HG03135 (cell line): ENCODE measurements at regions not wholly inside any gene's neighbourhood (a gene's known extent, or its start where the extent isn't known, plus 50 kb on each side); places are given as distances from the start of the nearest gene placed in this dataset.
"Not testable (repeated sequence)": the region's sequence is repeated elsewhere in the genome, so short reads cannot be mapped to it uniquely, and the experiment has no call there.

Source experiments
- ATAC-seq: cut with Tn5 transposase; IDR thresholded peaks from one replicate; pipeline ENCODE4 v1.9.1; 2021; ENCODE audit warnings: mild to moderate bottlenecking, moderate library complexity; ENCODE audit not compliant: unreplicated experiment

- ATAC-seq = not testable (repeated sequence)
Measured at GRCh38 chr6:63010962-63011361, 200.3 kb upstream of the FKBP1C start.

DNA sequence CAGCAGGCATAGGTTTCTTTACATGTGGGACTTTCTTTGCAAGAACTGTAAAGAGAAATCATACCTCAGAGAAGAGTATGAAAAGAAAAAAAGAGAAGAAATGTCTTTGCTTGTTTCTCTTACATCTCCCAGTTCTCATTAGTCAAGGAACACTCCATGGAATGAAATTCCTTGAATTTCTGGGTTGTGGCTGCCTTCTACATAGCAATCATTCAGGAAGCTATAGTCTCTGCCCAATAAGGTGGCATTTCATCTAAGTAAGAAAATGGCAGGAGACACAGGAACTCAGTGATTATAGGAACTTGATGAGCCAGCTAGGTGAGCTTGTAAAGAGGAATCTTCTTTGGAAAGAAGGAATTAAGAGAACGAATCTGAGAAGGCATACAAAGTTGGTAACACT, 197.0 kb upstream of the FKBP1C start:
- ATAC-seq = no peak

GRCh38 chr6:63022631-63023030, 188.6 kb upstream of the FKBP1C start:
- no peak for ATAC-seq

DNA sequence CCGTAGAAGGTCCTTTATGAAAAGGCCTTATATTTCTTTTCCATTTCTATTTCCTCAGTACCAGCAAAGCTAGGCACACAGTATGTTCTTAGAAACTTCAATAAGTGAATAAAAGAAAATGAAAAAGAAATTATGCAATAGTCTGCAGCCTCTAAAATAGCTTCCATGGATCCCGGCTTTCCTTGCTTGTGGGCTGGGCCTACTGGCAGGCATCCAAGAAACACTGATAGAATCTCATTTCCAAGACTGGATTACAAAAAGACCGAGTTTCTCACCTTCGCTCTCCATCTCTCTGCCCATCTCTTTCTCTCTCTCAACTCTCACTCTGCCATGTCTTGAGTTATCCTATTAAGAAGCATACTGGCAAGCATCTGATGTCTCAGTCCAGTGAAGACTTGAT, 187.5 kb upstream of the FKBP1C start:
- no peak for ATAC-seq

GRCh38 chr6:63049216-63049615, 162.1 kb upstream of the FKBP1C start:
- ATAC-seq = no peak

- not testable (repeated sequence) for ATAC-seq
Measured at GRCh38 chr6:63053206-63053605, 158.1 kb upstream of the FKBP1C start.

- ATAC-seq = no peak
Measured at GRCh38 chr6:63058601-63059000, 152.7 kb upstream of the FKBP1C start.

GRCh38 chr6:63063631-63064271, 147.5 kb upstream of the FKBP1C start:
- no peak for ATAC-seq

DNA sequence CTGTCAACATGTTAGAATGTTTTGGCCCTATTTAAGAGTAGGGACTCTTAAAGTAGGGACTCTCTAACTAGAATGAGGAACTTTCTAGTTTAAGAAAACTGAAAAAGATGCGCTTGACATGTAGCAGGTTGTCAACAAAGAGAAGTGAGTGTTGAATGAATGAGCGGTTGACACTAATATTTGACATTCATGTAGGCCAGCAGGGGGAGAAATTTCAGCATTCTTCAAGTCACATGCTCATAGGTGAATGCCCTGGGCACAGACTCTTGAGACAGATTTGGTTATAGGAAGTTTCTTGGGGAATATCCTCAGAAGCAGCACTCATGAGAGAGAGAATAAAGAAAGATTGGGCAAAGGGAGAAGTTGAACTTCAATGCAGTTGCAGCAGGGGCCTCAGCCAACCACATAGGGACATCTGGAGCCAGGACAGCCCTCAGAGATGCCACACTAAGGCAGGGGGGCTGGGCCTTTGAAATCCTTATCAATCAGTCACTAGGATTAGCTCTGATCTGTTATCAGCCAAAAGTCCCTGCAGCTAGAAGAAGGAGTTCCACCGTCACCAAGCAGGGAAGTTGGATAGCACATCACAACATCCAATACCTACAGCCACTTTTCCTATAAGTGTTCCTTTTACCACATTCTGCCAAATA, 145.1 kb upstream of the FKBP1C start:
- peak; percentile 73 for ATAC-seq

DNA sequence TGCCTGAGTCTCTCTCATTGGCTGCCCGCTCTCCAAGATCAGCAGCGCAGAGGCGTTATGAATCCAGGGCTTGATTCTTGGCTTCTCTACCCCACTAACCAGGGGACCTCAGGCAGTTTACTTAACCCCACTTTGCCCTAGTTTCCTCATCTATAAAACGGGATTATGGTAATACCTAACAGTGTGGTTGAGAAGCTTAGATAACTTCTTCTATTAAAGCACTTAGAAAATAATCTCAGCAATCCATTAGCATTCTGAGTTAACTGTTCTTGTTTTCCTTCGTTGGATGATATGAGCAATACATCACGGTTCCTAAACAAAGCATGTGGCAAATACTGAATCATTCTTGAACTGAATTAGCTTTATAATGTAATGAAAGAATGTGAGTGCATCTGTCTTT, 116.3 kb upstream of the FKBP1C start:
- ATAC-seq = no peak

DNA sequence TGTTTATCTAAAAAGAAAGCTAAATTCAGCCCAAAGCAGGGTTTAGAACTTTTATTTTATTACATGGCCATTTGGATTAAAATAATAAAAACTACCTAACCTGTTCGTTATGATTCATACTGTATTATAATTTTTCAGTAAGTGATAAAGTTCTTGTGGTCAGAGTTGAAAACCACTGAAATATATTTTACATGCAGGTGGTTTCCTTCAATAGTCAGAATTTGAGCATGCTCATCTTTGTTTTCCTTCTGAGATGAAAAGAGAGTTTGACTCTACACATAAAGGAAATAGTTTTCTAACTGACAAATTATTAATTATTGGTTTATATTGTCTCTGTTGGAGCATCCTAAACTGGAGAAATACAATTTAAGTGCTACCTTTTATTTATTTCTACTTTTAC, 114.0 kb upstream of the FKBP1C start:
- ATAC-seq = peak; percentile 70

GRCh38 chr6:63098789-63099188, 112.5 kb upstream of the FKBP1C start:
- no peak for ATAC-seq

- ATAC-seq = no peak
Measured at GRCh38 chr6:63099772-63100459, 111.4 kb upstream of the FKBP1C start.

GRCh38 chr6:63114610-63115211, 96.6 kb upstream of the FKBP1C start:
- peak; percentile 89 for ATAC-seq

DNA sequence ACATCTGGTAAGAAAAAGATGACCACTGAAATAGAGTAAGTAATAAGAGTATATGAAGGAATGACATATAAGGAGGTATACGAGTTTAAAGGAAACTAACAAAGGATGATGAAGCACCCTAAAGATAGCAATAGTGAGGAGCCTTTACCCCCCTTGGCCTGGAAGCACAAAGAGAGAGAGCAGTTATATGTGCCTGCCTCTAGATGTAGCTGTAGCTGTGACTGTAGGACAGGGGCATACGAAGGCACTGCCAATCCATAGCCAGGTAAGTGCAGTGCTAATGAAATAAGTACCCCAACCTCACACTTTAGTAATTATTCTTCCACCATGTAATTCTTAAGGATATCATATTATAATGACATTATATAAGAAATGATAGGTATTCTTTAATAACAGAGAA, 90.1 kb upstream of the FKBP1C start:
- ATAC-seq = no peak

- ATAC-seq = no peak
Measured at GRCh38 chr6:63140114-63140513, 71.2 kb upstream of the FKBP1C start.

GRCh38 chr6:63140692-63141318, 70.5 kb upstream of the FKBP1C start:
- ATAC-seq = no peak

- ATAC-seq = no peak
Measured at GRCh38 chr6:63149730-63150129, 61.5 kb upstream of the FKBP1C start.

DNA sequence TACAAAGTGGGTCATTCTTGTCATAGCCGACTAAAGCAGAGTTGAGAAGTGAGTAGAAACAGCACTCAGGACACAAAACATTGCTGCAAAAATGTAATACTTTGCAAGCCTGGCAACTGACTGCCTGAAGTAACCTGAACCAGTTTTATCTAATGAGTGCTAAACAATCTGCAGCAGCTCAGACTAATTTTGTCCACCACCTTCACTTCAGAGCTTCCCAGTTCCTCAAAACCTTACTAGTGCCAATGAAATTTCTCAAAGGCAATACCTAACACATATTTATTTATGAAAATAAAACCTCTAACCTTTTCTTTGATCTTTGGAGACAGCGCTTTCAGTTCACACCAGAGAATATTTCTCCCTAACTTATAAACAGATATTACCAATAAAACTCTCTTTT, 56.7 kb upstream of the FKBP1C start:
- ATAC-seq = no peak
